Keratinocyte (primary cell): ENCODE measurements at regions not wholly inside any gene's neighbourhood (a gene's known extent, or its start where the extent isn't known, plus 50 kb on each side); places are given as distances from the start of the nearest gene placed in this dataset.

Source experiments
- CTCF ChIP-seq, 3 experiments: IDR thresholded peaks in 1 of 3; conservative IDR thresholded peaks in 1 of 3; optimal IDR thresholded peaks in 1 of 3; 2 replicates in 2 of 3; 3 replicates in 1 of 3; pipeline versions ENCODE3 to v1.5.1; 2011; ENCODE audit warnings: low read length in 3 of 3, mild to moderate bottlenecking in 3 of 3, moderate library complexity in 2 of 3, control low read depth in 1 of 3, inconsistent platforms in 1 of 3; ENCODE audit not compliant: insufficient read depth in 2 of 3; ENCODE audit errors: extremely low read depth in 1 of 3
- EZH2 ChIP-seq: IDR thresholded peaks from one replicate; pipeline ENCODE4 v1.6.1; 2012; ENCODE audit warnings: inconsistent platforms, mild to moderate bottlenecking, low read length, moderate library complexity

GRCh38 chr3:164200053-164200823, 878.1 kb downstream of the SI start:
- TF ChIP-seq CTCF (optimal IDR thresholded peaks at IDR 0.05 in 1 of 3, IDR thresholded peaks at IDR 0.05 in 1 of 3, conservative IDR thresholded peaks at IDR 0.05 in 1 of 3; ENCODE audit: extremely low read depth in 1 of 3, insufficient read depth in 2 of 3, low read length in 3 of 3): no peak
- no peak for TF ChIP-seq EZH2
